ENCODE measurements at regions not wholly inside any gene's neighbourhood (a gene's known extent, or its start where the extent isn't known, plus 50 kb on each side); places are given as distances from the start of the nearest gene placed in this dataset.

DNA sequence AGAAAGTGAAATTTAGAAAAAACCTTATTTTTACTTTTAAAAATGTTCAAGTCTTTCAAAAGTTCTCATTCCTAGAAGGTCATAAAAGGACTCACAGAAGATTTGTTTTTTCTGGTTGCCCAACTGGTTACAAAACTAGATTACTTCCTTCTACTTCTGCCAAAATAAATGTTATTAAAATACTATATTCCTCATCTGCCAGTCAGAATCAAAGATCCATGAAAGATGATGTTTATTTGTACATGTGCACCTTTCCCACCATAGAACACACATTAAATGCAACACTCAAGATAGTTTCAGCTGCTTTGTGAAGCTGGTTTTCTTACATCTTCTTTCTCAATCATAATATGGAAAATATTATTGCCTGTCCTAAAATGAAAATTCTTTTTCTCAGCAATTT, 465.4 kb downstream of the ETV1 start:
- TF ChIP-seq TAF1 (IDR thresholded peaks at IDR 0.05; ENCODE audit: borderline replicate concordance, insufficient read depth, low read length): no peak
- TF ChIP-seq POLR2AphosphoS5 (IDR thresholded peaks at IDR 0.05; ENCODE audit: low read depth, low read length): no peak; the same call in 1 of the 2 replicates
- TF ChIP-seq, protein P1, sequence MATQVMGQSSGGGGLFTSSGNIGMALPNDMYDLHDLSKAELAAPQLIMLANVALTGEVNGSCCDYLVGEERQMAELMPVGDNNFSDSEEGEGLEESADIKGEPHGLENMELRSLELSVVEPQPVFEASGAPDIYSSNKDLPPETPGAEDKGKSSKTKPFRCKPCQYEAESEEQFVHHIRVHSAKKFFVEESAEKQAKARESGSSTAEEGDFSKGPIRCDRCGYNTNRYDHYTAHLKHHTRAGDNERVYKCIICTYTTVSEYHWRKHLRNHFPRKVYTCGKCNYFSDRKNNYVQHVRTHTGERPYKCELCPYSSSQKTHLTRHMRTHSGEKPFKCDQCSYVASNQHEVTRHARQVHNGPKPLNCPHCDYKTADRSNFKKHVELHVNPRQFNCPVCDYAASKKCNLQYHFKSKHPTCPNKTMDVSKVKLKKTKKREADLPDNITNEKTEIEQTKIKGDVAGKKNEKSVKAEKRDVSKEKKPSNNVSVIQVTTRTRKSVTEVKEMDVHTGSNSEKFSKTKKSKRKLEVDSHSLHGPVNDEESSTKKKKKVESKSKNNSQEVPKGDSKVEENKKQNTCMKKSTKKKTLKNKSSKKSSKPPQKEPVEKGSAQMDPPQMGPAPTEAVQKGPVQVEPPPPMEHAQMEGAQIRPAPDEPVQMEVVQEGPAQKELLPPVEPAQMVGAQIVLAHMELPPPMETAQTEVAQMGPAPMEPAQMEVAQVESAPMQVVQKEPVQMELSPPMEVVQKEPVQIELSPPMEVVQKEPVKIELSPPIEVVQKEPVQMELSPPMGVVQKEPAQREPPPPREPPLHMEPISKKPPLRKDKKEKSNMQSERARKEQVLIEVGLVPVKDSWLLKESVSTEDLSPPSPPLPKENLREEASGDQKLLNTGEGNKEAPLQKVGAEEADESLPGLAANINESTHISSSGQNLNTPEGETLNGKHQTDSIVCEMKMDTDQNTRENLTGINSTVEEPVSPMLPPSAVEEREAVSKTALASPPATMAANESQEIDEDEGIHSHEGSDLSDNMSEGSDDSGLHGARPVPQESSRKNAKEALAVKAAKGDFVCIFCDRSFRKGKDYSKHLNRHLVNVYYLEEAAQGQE (IDR thresholded peaks at IDR 0.05; ENCODE audit: insufficient read depth in 1 of 2, low read depth in 2 of 2, low read length in 2 of 2): no peak
- no peak for TF ChIP-seq SIN3A (IDR thresholded peaks at IDR 0.05; ENCODE audit: borderline replicate concordance, insufficient read depth, low read length)
- no peak for TF ChIP-seq FOXP2 (optimal IDR thresholded peaks at IDR 0.05; ENCODE audit: borderline replicate concordance, extremely low read depth, extremely low read length, insufficient read depth)
